SU-DHL-6 (cell line): ENCODE measurements at regions not wholly inside any gene's neighbourhood (a gene's known extent, or its start where the extent isn't known, plus 50 kb on each side); places are given as distances from the start of the nearest gene placed in this dataset.

Experiments
- H2AFZ ChIP-seq: fragments of 200-600 bp; sonication (generic); 2 replicates; pipeline ENCODE4 v1.6.1; 2014; ENCODE audit warnings: low read depth, mild to moderate bottlenecking, moderate library complexity, mixed read lengths, antibody characterized with exemption, low read length; ENCODE audit not compliant: severe bottlenecking
- H3F3A ChIP-seq: fragments of 200-600 bp; shearing (Covaris generic); 2 replicates; pipeline ENCODE4 v1.6.0; 2016; ENCODE audit warnings: antibody characterized with exemption, mild to moderate bottlenecking; ENCODE audit not compliant: insufficient read depth
- H3K27ac ChIP-seq: fragments of 200-600 bp; sonication (generic); 2 replicates; pipeline ENCODE4 v1.5.1; 2016; ENCODE audit warnings: low read depth, mild to moderate bottlenecking, low read length, moderate library complexity, mixed read lengths
- H3K27me3 ChIP-seq: fragments of 200-600 bp; sonication (generic), shearing (Covaris generic); 2 replicates; pipeline ENCODE4 v1.6.0; 2014; ENCODE audit warnings: mild to moderate bottlenecking, low read length
- H3K36me3 ChIP-seq: fragments of 200-600 bp; sonication (generic); 2 replicates; pipeline ENCODE4 v1.6.1; 2014; ENCODE audit warnings: mild to moderate bottlenecking, low read length, mixed read lengths
- H3K4me2 ChIP-seq: fragments of 300-600, 200-600 bp; shearing (Covaris generic), sonication (generic); 2 replicates; pipeline ENCODE4 v1.6.0; 2014; ENCODE audit warnings: low read length, low read depth, mild to moderate bottlenecking; ENCODE audit not compliant: poor library complexity, severe bottlenecking
- H3K4me3 ChIP-seq: fragments of 200-600 bp; sonication (generic); 2 replicates; pipeline ENCODE4 v1.5.1; 2014; ENCODE audit warnings: antibody characterized with exemption, low read length, mild to moderate bottlenecking, mixed read lengths; ENCODE audit not compliant: insufficient read depth, poor library complexity, severe bottlenecking
- H3K79me2 ChIP-seq: fragments of 200-600 bp; sonication (generic); 2 replicates; pipeline ENCODE4 v1.6.1; 2014; ENCODE audit warnings: mild to moderate bottlenecking, low read length, moderate library complexity; ENCODE audit not compliant: insufficient read depth
- H3K9ac ChIP-seq: fragments of 200-600 bp; sonication (generic); 2 replicates; pipeline ENCODE4 v1.7.0; 2014; ENCODE audit warnings: mild to moderate bottlenecking, low read length
- H3K9me2 ChIP-seq: fragments of 200-600 bp; sonication (generic); replicated peaks from 2 replicates; pipeline ENCODE4 v1.6.1; 2014; ENCODE audit warnings: low read length; ENCODE audit not compliant: insufficient read depth
- H3K9me3 ChIP-seq: fragments of 200-600 bp; sonication (generic); 2 replicates; pipeline ENCODE4 v1.6.1; 2014; ENCODE audit warnings: low read length, mixed read lengths; ENCODE audit not compliant: insufficient read depth
- H4K20me1 ChIP-seq: fragments of 200-600 bp; sonication (generic); 2 replicates; pipeline ENCODE4 v1.6.1; 2014; ENCODE audit warnings: low read depth, mild to moderate bottlenecking, antibody characterized with exemption, low read length, moderate library complexity, mixed read lengths
- EZH2phosphoT487 ChIP-seq: fragments of 200-600 bp; sonication (generic), shearing (Covaris generic); conservative IDR thresholded peaks from 2 replicates; pipeline ENCODE4 v1.6.1; 2018; ENCODE audit warnings: mild to moderate bottlenecking, antibody characterized with exemption, low read length, moderate library complexity, mixed read lengths
- TF ChIP-seq, protein P1 (sequence below): fragments of 200-600 bp; sonication (generic); IDR thresholded peaks from one replicate; pipeline ENCODE4 v1.5.1; 2017; ENCODE audit warnings: antibody characterized with exemption, mild to moderate bottlenecking, low read length, moderate library complexity; ENCODE audit not compliant: insufficient read depth, poor library complexity, severe bottlenecking

DNA sequence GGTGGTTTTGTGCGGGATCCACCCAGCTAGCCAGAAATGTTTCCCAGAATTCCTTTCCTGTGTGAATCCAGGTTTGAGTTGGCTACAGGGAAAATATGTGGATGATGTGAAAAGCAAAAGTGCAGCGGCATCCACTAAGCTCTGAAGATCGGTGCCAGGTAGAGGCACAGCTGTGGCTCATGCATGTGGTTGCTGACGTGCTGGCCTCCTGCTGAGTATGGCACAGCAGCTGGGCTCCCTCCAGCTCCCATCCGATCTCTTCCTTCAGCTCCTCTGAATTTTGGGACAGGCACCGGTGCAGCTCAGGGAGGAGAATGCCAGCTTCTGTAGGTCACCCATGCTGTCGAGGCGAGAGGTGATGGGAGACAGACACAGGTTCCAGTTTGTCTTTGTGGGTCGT is 84.0 kb upstream of the GSX1 start:
- no peak overlapping the region for H3K4me2 ChIP-seq
- no peak overlapping the region for H2AFZ ChIP-seq
- 0 out of 2 replicates have a peak, but pooled peaks cover 2% of the 10 kb centered on the region for H3K9me3 ChIP-seq
- H3K27ac ChIP-seq = no peak overlapping the region
- H3K9me2 ChIP-seq = no peaks in the 10 kb centered on the region
- H3F3A ChIP-seq = no peaks in the 10 kb centered on the region
- H3K79me2 ChIP-seq = no peaks in the 10 kb centered on the region
- no peak overlapping the region for H3K9ac ChIP-seq
- H3K36me3 ChIP-seq = no peaks in the 10 kb centered on the region
- no peaks in the 10 kb centered on the region for H3K27me3 ChIP-seq
- H4K20me1 ChIP-seq = no peaks in the 10 kb centered on the region
- no peak overlapping the region for H3K4me3 ChIP-seq
- no peak for TF ChIP-seq EZH2phosphoT487
- TF ChIP-seq, protein P1, sequence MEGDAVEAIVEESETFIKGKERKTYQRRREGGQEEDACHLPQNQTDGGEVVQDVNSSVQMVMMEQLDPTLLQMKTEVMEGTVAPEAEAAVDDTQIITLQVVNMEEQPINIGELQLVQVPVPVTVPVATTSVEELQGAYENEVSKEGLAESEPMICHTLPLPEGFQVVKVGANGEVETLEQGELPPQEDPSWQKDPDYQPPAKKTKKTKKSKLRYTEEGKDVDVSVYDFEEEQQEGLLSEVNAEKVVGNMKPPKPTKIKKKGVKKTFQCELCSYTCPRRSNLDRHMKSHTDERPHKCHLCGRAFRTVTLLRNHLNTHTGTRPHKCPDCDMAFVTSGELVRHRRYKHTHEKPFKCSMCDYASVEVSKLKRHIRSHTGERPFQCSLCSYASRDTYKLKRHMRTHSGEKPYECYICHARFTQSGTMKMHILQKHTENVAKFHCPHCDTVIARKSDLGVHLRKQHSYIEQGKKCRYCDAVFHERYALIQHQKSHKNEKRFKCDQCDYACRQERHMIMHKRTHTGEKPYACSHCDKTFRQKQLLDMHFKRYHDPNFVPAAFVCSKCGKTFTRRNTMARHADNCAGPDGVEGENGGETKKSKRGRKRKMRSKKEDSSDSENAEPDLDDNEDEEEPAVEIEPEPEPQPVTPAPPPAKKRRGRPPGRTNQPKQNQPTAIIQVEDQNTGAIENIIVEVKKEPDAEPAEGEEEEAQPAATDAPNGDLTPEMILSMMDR = no peak

DNA sequence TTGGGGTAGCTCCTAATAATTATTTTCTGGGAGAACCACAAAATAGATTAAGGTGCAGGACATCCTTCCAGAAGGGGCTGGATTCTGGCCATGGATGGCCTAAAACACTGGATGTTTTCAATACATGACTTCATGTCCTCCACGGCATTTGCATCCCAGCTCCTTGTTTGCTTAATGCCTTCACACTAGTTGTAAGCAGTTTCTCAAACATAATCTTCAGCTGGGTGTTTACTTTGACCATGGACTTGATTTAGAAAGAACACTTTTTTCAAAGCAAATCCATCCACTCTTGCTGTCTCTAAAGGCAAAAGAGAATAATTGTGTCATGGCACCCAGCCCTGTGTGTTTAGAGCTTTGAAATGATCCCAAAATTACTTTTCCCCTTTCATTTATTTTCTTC is 82.5 kb upstream of the GSX1 start:
- no peak overlapping the region for H2AFZ ChIP-seq
- no peaks in the 10 kb centered on the region for H4K20me1 ChIP-seq
- no peaks in the 10 kb centered on the region for H3K9me2 ChIP-seq
- H3K36me3 ChIP-seq = no peaks in the 10 kb centered on the region
- H3K27me3 ChIP-seq = no peaks in the 10 kb centered on the region
- H3F3A ChIP-seq = no peaks in the 10 kb centered on the region
- no peaks in the 10 kb centered on the region for H3K79me2 ChIP-seq
- no peak for TF ChIP-seq EZH2phosphoT487
- TF ChIP-seq, protein P1 = no peak
- no peak overlapping the region for H3K4me2 ChIP-seq
- no peak overlapping the region for H3K9ac ChIP-seq
- H3K9me3 ChIP-seq = no peaks in the 10 kb centered on the region
- H3K4me3 ChIP-seq = no peak overlapping the region
- H3K27ac ChIP-seq = no peak overlapping the region

DNA sequence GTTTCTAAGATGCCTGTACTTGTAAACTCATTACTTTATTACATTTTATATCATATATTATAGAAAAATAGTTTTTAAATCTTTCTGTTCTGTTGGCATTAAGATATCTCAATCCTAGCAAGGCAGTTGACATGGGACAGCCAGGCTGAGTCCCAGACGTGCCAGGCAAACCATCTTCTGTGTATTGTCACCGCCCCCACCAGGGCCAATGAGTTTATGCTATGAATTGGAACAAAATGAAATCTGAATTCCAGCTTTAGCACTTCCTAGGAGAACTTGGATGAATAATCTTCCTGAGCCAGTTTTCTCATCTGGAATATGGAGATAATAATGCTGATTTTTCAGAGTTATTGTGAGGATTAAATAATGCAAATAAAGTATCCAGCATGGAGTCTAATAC is 79.9 kb upstream of the GSX1 start:
- no peak for TF ChIP-seq EZH2phosphoT487
- TF ChIP-seq, protein P1 = no peak
- Histone ChIP-seq H4K20me1 (no peaks in the 10 kb centered on the region), H3F3A (no peaks in the 10 kb centered on the region), H2AFZ (no peak overlapping the region), H3K9me2 (no peaks in the 10 kb centered on the region), H3K9me3 (no peaks in the 10 kb centered on the region), H3K79me2 (no peaks in the 10 kb centered on the region), H3K4me3 (no peak overlapping the region), H3K27ac (no peak overlapping the region), H3K4me2 (no peak overlapping the region), H3K27me3 (no peaks in the 10 kb centered on the region), H3K36me3 (no peaks in the 10 kb centered on the region), H3K9ac (no peak overlapping the region)
